ENCODE measurements at regions not wholly inside any gene's neighbourhood (a gene's known extent, or its start where the extent isn't known, plus 50 kb on each side); places are given as distances from the start of the nearest gene placed in this dataset.

DNA sequence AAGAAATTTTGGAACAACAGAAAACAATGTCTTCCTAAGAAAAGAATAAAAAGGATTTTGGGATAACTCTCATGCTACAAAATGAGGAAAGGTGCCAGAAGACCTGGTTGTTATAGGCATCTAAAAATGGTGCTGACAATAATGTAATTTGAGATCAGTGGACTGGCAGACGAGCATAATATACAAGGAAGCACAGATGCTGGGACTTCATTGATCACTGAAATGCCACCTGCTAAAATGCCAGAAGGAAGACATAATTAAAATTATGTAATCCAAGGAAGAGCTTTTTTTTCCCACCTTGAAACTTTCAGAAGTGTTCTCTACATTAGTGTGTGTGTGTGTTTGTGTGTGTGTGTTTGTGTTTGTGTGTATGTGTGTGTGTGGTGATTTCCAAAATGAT, 535.9 kb downstream of the XIRP2 start:
- H3K27me3 Mint-ChIP-seq = no peaks in the 10 kb centered on the region
- Histone ChIP-seq H3K9me3 (no peaks in the 10 kb centered on the region), H3K36me3 (ENCODE audit: control insufficient read depth in 2 of 2, extremely low read depth in 1 of 2, insufficient read depth in 1 of 2, low read length in 1 of 2) (no peaks in the 10 kb centered on the region), H3K4me1 (ENCODE audit: control insufficient read depth in 1 of 2, extremely low read depth in 1 of 2, insufficient read depth in 2 of 2, low read length in 2 of 2) (no peaks in the 10 kb centered on the region), H3K27ac (ENCODE audit: low read length) (no peak overlapping the region), H3K27me3 (replicated peaks in 1 of 2; ENCODE audit: control insufficient read depth in 2 of 2, extremely low read depth in 1 of 2, insufficient read depth in 2 of 2, low read length in 1 of 2) (no peaks in the 10 kb centered on the region), H3K4me3 (ENCODE audit: control insufficient read depth in 1 of 2, extremely low read depth in 1 of 2, low read length in 1 of 2) (no peak overlapping the region)
- ATAC-seq (replicated peaks in 1 of 4) (no peak), DNase-seq (no peak)
- no peaks in the 10 kb centered on the region for H3K36me3 Mint-ChIP-seq
- CTCF ChIA-PET = no interaction called here
- H3K9me3 Mint-ChIP-seq = peaks cover 0 to 3% (median 2%) of the 10 kb centered on the region in 3 donors
- no peak overlapping the region for H3K4me3 Mint-ChIP-seq
- POLR2A ChIA-PET = no interaction called here
- no peaks in the 10 kb centered on the region for H3K4me1 Mint-ChIP-seq
- H3K27ac Mint-ChIP-seq = no peak overlapping the region
- WGBS (ENCODE audit: insufficient coverage) = 71% methylated on average over 1 of the region's 1 CpG

DNA sequence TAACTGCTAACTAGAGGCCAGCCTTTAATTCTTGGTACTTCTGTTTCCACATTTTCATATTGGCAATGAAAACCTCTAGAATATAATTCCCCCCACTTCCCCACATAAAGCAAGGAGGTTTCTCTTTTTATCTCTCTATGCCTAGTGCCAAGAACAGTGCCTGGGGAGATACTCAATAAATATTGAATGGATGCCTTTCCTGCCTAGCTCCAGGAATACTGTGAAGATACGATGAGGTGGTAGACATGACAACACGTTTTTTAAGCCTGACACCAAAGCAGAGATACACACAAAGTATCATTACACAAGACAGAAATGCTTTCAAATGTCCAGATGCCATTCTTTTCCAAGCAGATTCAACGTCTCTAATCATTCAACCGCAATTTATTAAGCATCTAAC, 535.5 kb downstream of the XIRP2 start:
- H3K36me3 Mint-ChIP-seq = no peaks in the 10 kb centered on the region

DNA sequence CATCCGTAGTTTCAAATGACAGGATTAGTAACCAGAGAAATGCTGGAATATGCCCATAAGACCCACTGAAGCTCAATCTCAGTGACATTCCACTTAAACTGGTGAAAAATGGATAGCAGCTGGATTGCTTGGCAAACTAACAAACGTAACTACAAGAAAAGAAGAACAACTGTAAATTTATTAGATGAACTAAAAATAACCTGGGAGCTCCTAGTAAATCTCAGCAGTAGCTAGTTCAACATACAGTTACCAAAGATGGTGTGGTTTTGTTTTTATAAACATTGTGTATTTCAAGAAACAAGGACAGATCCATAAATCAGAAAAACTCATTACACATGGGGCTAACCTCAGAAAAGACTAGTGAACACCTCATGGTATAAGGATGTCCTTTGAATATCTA, 531.9 kb downstream of the XIRP2 start:
- DNase-seq = no peak
- no peaks in the 10 kb centered on the region for H3K4me1 ChIP-seq (ENCODE audit: control insufficient read depth in 1 of 2, extremely low read depth in 1 of 2, insufficient read depth in 2 of 2, low read length in 2 of 2)
- Mint-ChIP-seq H3K27me3 (no peaks in the 10 kb centered on the region), H3K4me3 (no peak overlapping the region), H3K36me3 (no peaks in the 10 kb centered on the region), H3K4me1 (no peaks in the 10 kb centered on the region), H3K9me3 (peaks cover 0 to 6% (median 2%) of the 10 kb centered on the region in 3 donors), H3K27ac (no peak overlapping the region)
- H3K27me3 ChIP-seq (replicated peaks in 1 of 2; ENCODE audit: control insufficient read depth in 2 of 2, extremely low read depth in 1 of 2, insufficient read depth in 2 of 2, low read length in 1 of 2) = no peaks in the 10 kb centered on the region
- POLR2A ChIA-PET = no interaction called here
- no peaks in the 10 kb centered on the region for H3K9me3 ChIP-seq
- no peak overlapping the region for H3K4me3 ChIP-seq (ENCODE audit: control insufficient read depth in 1 of 2, extremely low read depth in 1 of 2, low read length in 1 of 2)
- H3K36me3 ChIP-seq (ENCODE audit: control insufficient read depth in 2 of 2, extremely low read depth in 1 of 2, insufficient read depth in 1 of 2, low read length in 1 of 2) = no peaks in the 10 kb centered on the region
- CTCF ChIA-PET = no interaction called here
- H3K27ac ChIP-seq (ENCODE audit: low read length) = no peak overlapping the region
- 67% methylated on average over 1 of the region's 2 CpGs for WGBS (ENCODE audit: insufficient coverage)
- ATAC-seq (replicated peaks in 1 of 4) = no peak

More for the DNA sequence above, 535.5 kb downstream of the XIRP2 start:
- no peak overlapping the region for H3K27ac ChIP-seq (ENCODE audit: low read length)
- ATAC-seq (replicated peaks in 1 of 4) (no peak), DNase-seq (no peak)
- ChIA-PET POLR2A (no interaction called here), CTCF (no interaction called here)
- no peaks in the 10 kb centered on the region for H3K9me3 ChIP-seq
- H3K9me3 Mint-ChIP-seq = peaks cover 0 to 3% (median 2%) of the 10 kb centered on the region in 3 donors
- H3K27me3 Mint-ChIP-seq = no peaks in the 10 kb centered on the region
- no peak overlapping the region for H3K4me3 Mint-ChIP-seq
- H3K4me1 ChIP-seq (ENCODE audit: control insufficient read depth in 1 of 2, extremely low read depth in 1 of 2, insufficient read depth in 2 of 2, low read length in 2 of 2) = no peaks in the 10 kb centered on the region
- no peak overlapping the region for H3K27ac Mint-ChIP-seq
- no peaks in the 10 kb centered on the region for H3K4me1 Mint-ChIP-seq
- H3K36me3 ChIP-seq (ENCODE audit: control insufficient read depth in 2 of 2, extremely low read depth in 1 of 2, insufficient read depth in 1 of 2, low read length in 1 of 2) = no peaks in the 10 kb centered on the region
- WGBS (ENCODE audit: insufficient coverage) = no CpG with 5 or more reads among the region's 4 CpGs
- no peak overlapping the region for H3K4me3 ChIP-seq (ENCODE audit: control insufficient read depth in 1 of 2, extremely low read depth in 1 of 2, low read length in 1 of 2)
- H3K27me3 ChIP-seq (replicated peaks in 1 of 2; ENCODE audit: control insufficient read depth in 2 of 2, extremely low read depth in 1 of 2, insufficient read depth in 2 of 2, low read length in 1 of 2) = no peaks in the 10 kb centered on the region

DNA sequence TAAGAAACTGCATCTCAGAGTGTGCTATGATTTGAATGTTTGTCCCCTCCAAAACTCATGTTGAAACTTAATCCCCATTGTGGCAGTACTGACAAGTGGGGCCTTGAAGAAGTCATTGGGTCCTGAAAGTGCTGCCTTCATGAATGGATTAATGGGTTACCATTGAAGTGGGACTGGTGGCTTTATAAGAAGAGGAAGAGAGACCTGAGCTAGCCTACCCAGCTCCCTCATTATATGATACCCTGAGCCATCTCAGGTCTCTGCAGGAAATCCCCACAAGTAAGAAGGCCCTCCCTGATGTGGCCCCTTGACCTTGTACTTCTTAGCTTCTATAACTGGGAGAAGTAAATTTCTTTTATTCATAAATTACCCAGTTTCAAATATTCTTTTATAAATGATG, 526.8 kb downstream of the XIRP2 start:
- H3K27ac ChIP-seq (ENCODE audit: low read length) = no peak overlapping the region
- no peak overlapping the region for H3K27ac Mint-ChIP-seq
- no peaks in the 10 kb centered on the region for H3K27me3 Mint-ChIP-seq
- no peaks in the 10 kb centered on the region for H3K4me1 Mint-ChIP-seq
- no peaks in the 10 kb centered on the region for H3K36me3 Mint-ChIP-seq
- H3K4me3 Mint-ChIP-seq = no peak overlapping the region
- H3K36me3 ChIP-seq (ENCODE audit: control insufficient read depth in 2 of 2, extremely low read depth in 1 of 2, insufficient read depth in 1 of 2, low read length in 1 of 2) = no peaks in the 10 kb centered on the region
- H3K4me3 ChIP-seq (ENCODE audit: control insufficient read depth in 1 of 2, extremely low read depth in 1 of 2, low read length in 1 of 2) = no peak overlapping the region
- DNase-seq (no peak), ATAC-seq (replicated peaks in 1 of 4) (no peak)
- ChIA-PET CTCF (no interaction called here), POLR2A (no interaction called here)
- no peaks in the 10 kb centered on the region for H3K9me3 ChIP-seq
- peaks cover 8 to 12% (median 10%) of the 10 kb centered on the region in 3 donors for H3K9me3 Mint-ChIP-seq
- H3K4me1 ChIP-seq (ENCODE audit: control insufficient read depth in 1 of 2, extremely low read depth in 1 of 2, insufficient read depth in 2 of 2, low read length in 2 of 2) = no peaks in the 10 kb centered on the region
- no peaks in the 10 kb centered on the region for H3K27me3 ChIP-seq (replicated peaks in 1 of 2; ENCODE audit: control insufficient read depth in 2 of 2, extremely low read depth in 1 of 2, insufficient read depth in 2 of 2, low read length in 1 of 2)

DNA sequence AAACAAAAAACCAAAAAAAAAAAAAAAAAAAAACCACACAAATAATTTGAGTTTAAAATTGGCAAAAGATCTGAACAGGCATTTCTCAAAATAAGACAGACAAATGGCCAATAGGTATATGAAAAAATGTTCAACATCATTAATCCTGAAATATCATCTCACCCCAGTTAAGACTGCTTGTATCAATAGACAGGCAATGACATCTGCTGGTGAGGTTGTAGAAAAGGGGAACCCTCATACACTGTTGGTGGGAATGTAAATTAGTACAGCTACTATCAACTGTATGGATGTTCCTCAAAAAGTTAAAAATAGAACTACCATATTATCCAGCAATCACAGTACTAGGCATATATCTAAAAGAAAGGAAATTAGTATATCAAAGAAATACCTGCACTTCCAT, 523.1 kb downstream of the XIRP2 start:
- no peaks in the 10 kb centered on the region for H3K36me3 Mint-ChIP-seq
- H3K4me3 Mint-ChIP-seq = no peak overlapping the region
- peaks cover 9 to 14% (median 12%) of the 10 kb centered on the region in 3 donors for H3K9me3 Mint-ChIP-seq
- H3K4me1 Mint-ChIP-seq = no peaks in the 10 kb centered on the region
- Histone ChIP-seq H3K4me1 (ENCODE audit: control insufficient read depth in 1 of 2, extremely low read depth in 1 of 2, insufficient read depth in 2 of 2, low read length in 2 of 2) (no peaks in the 10 kb centered on the region), H3K36me3 (ENCODE audit: control insufficient read depth in 2 of 2, extremely low read depth in 1 of 2, insufficient read depth in 1 of 2, low read length in 1 of 2) (no peaks in the 10 kb centered on the region), H3K27ac (ENCODE audit: low read length) (no peak overlapping the region), H3K27me3 (replicated peaks in 1 of 2; ENCODE audit: control insufficient read depth in 2 of 2, extremely low read depth in 1 of 2, insufficient read depth in 2 of 2, low read length in 1 of 2) (no peaks in the 10 kb centered on the region), H3K9me3 (no peaks in the 10 kb centered on the region), H3K4me3 (ENCODE audit: control insufficient read depth in 1 of 2, extremely low read depth in 1 of 2, low read length in 1 of 2) (no peak overlapping the region)
- no peak overlapping the region for H3K27ac Mint-ChIP-seq
- CTCF ChIA-PET = interaction anchor here in 1 of 2 donors (0.5 kb wide), 1 partner anchor 593 kb away, joined by 3 read pairs; no protein-coding TSS in a partner anchor
- POLR2A ChIA-PET = interaction anchor here in 1 of 2 donors (0.6 kb wide), 1 partner anchor 14 kb away, joined by 5 read pairs; no protein-coding TSS in a partner anchor
- DNase-seq (no peak), ATAC-seq (replicated peaks in 1 of 4) (no peak)
- H3K27me3 Mint-ChIP-seq = no peaks in the 10 kb centered on the region

DNA sequence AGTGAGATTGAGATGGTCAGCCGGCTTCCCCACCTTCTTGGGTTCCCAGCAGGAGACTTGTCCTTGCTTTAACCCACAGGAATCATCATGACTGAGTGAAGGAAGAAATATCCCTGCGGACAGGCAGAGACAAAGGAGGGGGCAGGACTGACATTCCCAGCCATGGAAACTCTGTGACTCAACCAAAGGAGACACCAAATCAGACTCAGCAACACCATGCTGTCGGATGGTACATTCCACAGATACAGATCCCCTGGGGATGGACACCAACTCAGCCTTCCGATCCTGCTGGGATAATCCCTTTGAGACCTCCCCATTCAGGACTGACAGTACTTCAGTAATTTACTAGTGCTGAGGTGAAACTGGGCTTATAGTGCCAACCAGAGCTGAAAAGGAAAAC, 518.3 kb downstream of the XIRP2 start:
- Histone ChIP-seq H3K27me3 (replicated peaks in 1 of 2; ENCODE audit: control insufficient read depth in 2 of 2, extremely low read depth in 1 of 2, insufficient read depth in 2 of 2, low read length in 1 of 2) (no peaks in the 10 kb centered on the region), H3K9me3 (no peaks in the 10 kb centered on the region), H3K36me3 (ENCODE audit: control insufficient read depth in 2 of 2, extremely low read depth in 1 of 2, insufficient read depth in 1 of 2, low read length in 1 of 2) (no peaks in the 10 kb centered on the region), H3K4me1 (ENCODE audit: control insufficient read depth in 1 of 2, extremely low read depth in 1 of 2, insufficient read depth in 2 of 2, low read length in 2 of 2) (no peaks in the 10 kb centered on the region), H3K27ac (ENCODE audit: low read length) (no peak overlapping the region), H3K4me3 (ENCODE audit: control insufficient read depth in 1 of 2, extremely low read depth in 1 of 2, low read length in 1 of 2) (no peak overlapping the region)
- Mint-ChIP-seq H3K27ac (no peak overlapping the region), H3K4me1 (no peaks in the 10 kb centered on the region), H3K4me3 (no peak overlapping the region), H3K36me3 (no peaks in the 10 kb centered on the region), H3K27me3 (no peaks in the 10 kb centered on the region), H3K9me3 (peaks cover under 1 to 13% (median 7%) of the 10 kb centered on the region in 3 donors)
- ChIA-PET POLR2A (no interaction called here), CTCF (no interaction called here)
- no CpG with 5 or more reads among the region's 4 CpGs for WGBS (ENCODE audit: insufficient coverage)
- no peak for ATAC-seq (replicated peaks in 1 of 4)
- no peak for DNase-seq

DNA sequence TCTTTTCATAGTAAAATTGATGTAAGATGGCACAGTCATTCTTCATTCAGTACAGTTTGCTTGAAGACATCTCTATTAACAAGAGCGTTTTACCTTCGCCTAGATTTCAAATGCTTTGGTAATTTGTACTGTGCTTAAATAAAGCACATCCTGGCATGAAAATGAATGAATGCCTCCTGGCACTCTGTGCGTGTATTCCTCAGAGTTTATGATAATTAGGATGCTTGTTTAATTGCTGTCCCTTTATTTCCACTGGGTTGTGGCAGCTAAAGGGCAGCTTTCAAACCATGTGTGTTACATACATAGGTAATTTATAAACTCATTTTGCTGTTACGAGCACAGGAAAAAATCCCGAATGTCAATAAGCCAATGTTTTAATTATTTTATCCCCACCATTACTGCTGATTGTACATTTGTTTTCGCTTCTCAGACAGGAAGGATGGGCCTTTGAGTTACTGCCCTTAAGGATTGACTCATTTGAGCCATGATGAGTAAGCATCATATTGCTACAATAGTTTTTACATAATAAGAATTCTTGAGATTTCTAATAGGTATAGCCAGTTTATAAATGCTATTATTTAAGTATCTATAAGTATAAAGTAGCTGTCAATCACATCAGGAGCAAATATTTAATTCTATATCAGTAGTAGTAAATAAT, 516.5 kb downstream of the XIRP2 start:
- ChIA-PET CTCF (no interaction called here), POLR2A (no interaction called here)
- H3K9me3 Mint-ChIP-seq = peaks cover 0 to 16% (median 7%) of the 10 kb centered on the region in 3 donors
- H3K27me3 Mint-ChIP-seq = no peaks in the 10 kb centered on the region
- no peak for ATAC-seq (replicated peaks in 1 of 4)
- H3K27ac Mint-ChIP-seq = no peak overlapping the region
- no peaks in the 10 kb centered on the region for H3K4me1 Mint-ChIP-seq
- H3K36me3 Mint-ChIP-seq = no peaks in the 10 kb centered on the region
- 60% methylated on average over 1 of the region's 6 CpGs for WGBS (ENCODE audit: insufficient coverage)
- no peak overlapping the region for H3K4me3 ChIP-seq (ENCODE audit: control insufficient read depth in 1 of 2, extremely low read depth in 1 of 2, low read length in 1 of 2)
- no peak overlapping the region for H3K4me3 Mint-ChIP-seq
- no peaks in the 10 kb centered on the region for H3K27me3 ChIP-seq (replicated peaks in 1 of 2; ENCODE audit: control insufficient read depth in 2 of 2, extremely low read depth in 1 of 2, insufficient read depth in 2 of 2, low read length in 1 of 2)
- no peak overlapping the region for H3K27ac ChIP-seq (ENCODE audit: low read length)
- DNase-seq = no peak
- H3K9me3 ChIP-seq = no peaks in the 10 kb centered on the region
- H3K36me3 ChIP-seq (ENCODE audit: control insufficient read depth in 2 of 2, extremely low read depth in 1 of 2, insufficient read depth in 1 of 2, low read length in 1 of 2) = no peaks in the 10 kb centered on the region
- no peaks in the 10 kb centered on the region for H3K4me1 ChIP-seq (ENCODE audit: control insufficient read depth in 1 of 2, extremely low read depth in 1 of 2, insufficient read depth in 2 of 2, low read length in 2 of 2)

Measured in T-cell (primary cell).